ENCODE measurements at regions not wholly inside any gene's neighbourhood (a gene's known extent, or its start where the extent isn't known, plus 50 kb on each side); places are given as distances from the start of the nearest gene placed in this dataset.
A peak's percentile ranks its signal among the peaks of the same experiment; 100 is the strongest.

GRCh38 chr13:22505489-22505888 is 675.3 kb upstream of the SGCG start:
- H3K9me3 Mint-ChIP-seq = peaks cover 5% of the 10 kb centered on the region
- peaks cover 20% of the 10 kb centered on the region for H3K4me1 Mint-ChIP-seq
- H3K27ac Mint-ChIP-seq = no peak overlapping the region
- TF ChIP-seq CTCF (IDR thresholded peaks at IDR 0.05; ENCODE audit: unreplicated experiment in 3 of 3) = no peak
- no peaks in the 10 kb centered on the region for H3K27me3 Mint-ChIP-seq (ENCODE audit: low read depth)
- H3K36me3 Mint-ChIP-seq (ENCODE audit: low read depth) = no peaks in the 10 kb centered on the region
- no peak overlapping the region for H3K4me3 Mint-ChIP-seq

DNA sequence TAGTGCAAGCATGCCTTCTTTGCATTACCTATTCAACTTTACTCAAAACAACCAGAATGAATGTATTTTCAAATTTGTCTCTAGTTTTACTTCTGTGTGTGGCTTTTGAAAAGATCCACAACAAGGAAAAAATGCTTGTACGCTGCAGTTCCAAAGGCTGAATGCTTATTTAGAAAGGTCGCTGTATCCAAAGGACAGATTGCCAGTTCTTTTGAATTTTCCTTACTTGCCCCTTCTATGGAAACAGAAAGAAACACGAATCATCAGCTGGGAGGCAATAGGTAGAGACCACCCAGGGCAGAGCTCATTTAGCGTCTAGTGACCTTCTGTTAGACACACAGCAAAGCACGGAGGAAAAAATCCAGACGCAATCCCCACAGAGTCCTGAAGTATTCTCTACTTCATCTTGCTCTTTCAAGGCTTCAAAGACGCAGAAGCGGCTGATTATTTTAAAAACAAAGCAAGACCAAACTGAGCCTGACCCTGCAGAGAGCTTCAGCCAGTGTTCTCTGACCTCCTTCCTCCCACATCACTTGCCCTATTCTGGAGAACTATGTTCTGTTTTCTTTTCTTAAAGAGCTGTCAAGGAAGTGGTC is 674.6 kb upstream of the SGCG start:
- no peak for TF ChIP-seq CTCF (IDR thresholded peaks at IDR 0.05; ENCODE audit: unreplicated experiment in 3 of 3)
- no peaks in the 10 kb centered on the region for H3K36me3 Mint-ChIP-seq (ENCODE audit: low read depth)
- H3K27ac Mint-ChIP-seq = peak overlapping the region; percentile 48 to 86 (median 75)
- peak overlapping the region in 2 of 3 experiments; percentile 15 to 20 for H3K4me3 Mint-ChIP-seq
- H3K9me3 Mint-ChIP-seq = peaks cover 5% of the 10 kb centered on the region
- H3K4me1 Mint-ChIP-seq = peaks cover 19% of the 10 kb centered on the region
- no peaks in the 10 kb centered on the region for H3K27me3 Mint-ChIP-seq (ENCODE audit: low read depth)

DNA sequence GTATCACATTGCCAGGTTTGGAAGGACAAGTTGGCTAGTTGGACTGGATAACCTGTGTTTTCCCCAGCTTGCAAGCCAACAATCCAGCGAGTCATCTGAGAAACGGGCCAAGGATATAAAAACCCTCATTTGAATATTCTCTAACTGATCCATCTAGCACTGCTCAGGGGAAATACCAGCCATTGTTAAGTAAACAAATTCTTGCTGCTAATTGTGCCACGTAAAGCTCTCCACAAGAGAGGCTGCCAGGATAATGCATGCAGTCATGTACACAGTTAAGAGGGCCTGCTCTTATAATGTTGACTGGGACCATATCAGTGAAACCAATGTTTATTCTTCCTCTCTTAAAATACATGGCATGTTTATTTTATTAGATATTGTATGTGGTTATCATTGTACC is 663.2 kb upstream of the SGCG start:
- Mint-ChIP-seq H3K4me1 (peaks cover 5% of the 10 kb centered on the region), H3K27me3 (ENCODE audit: low read depth) (no peaks in the 10 kb centered on the region), H3K9me3 (peaks cover 25% of the 10 kb centered on the region), H3K36me3 (ENCODE audit: low read depth) (no peaks in the 10 kb centered on the region), H3K4me3 (no peak overlapping the region), H3K27ac (no peak overlapping the region)
- TF ChIP-seq CTCF (IDR thresholded peaks at IDR 0.05; ENCODE audit: unreplicated experiment in 3 of 3) = no peak

GRCh38 chr13:22536851-22537250 is 643.9 kb upstream of the SGCG start:
- Mint-ChIP-seq H3K4me1 (no peaks in the 10 kb centered on the region), H3K27ac (peak overlapping the region in 1 of 3 experiments; percentile 14), H3K4me3 (no peak overlapping the region), H3K27me3 (ENCODE audit: low read depth) (peaks cover 6% of the 10 kb centered on the region), H3K36me3 (ENCODE audit: low read depth) (no peaks in the 10 kb centered on the region), H3K9me3 (peaks cover 15% of the 10 kb centered on the region)
- no peak for TF ChIP-seq CTCF (IDR thresholded peaks at IDR 0.05; ENCODE audit: unreplicated experiment in 3 of 3)

DNA sequence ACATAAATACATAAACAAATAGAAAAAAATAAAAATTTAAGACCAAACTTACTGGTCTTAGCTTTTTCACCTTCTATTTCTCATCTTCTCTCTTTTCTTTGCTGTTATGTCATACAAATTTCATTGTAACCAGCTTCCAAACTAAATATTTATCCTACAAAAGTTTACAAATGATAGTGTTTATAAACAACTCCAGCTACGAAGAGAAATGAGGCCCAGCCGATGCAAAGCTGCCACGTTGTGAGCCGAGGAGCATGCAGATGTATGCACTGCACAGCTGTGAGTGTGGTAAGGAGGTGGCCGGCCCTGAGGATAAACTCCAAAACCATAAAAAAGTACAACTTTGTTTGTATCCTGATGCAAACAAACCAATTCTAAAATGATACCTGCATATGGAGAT is 642.4 kb upstream of the SGCG start:
- Mint-ChIP-seq H3K4me3 (no peak overlapping the region), H3K9me3 (peaks cover 7% of the 10 kb centered on the region), H3K27ac (no peak overlapping the region)

More for the DNA sequence above, 642.4 kb upstream of the SGCG start:
- no peak for TF ChIP-seq CTCF (IDR thresholded peaks at IDR 0.05; ENCODE audit: unreplicated experiment in 3 of 3)
- Mint-ChIP-seq H3K27me3 (ENCODE audit: low read depth) (peaks cover 6% of the 10 kb centered on the region), H3K4me1 (no peaks in the 10 kb centered on the region), H3K36me3 (ENCODE audit: low read depth) (no peaks in the 10 kb centered on the region)

All from nephron (organoid).